ENCODE measurements at regions not wholly inside any gene's neighbourhood (a gene's known extent, or its start where the extent isn't known, plus 50 kb on each side); places are given as distances from the start of the nearest gene placed in this dataset.

GRCh38 chr5:98458004-98458403, 315.5 kb upstream of the RGMB start:
- no peak overlapping the region for H3K4me3 ChIP-seq (ENCODE audit: low read depth, low read length)
- TF ChIP-seq CTCF (IDR thresholded peaks at IDR 0.05; ENCODE audit: control insufficient read depth, extremely low read depth, insufficient read depth), result no peak
- no peak for DNase-seq (ENCODE audit: low read depth)

- no peak for TF ChIP-seq CTCF (IDR thresholded peaks at IDR 0.05; ENCODE audit: control insufficient read depth, extremely low read depth, insufficient read depth)
- no peak for DNase-seq (ENCODE audit: low read depth)
- no peak overlapping the region for H3K4me3 ChIP-seq (ENCODE audit: low read depth, low read length)
Measured at GRCh38 chr5:98458726-98459125, 314.7 kb upstream of the RGMB start.

DNA sequence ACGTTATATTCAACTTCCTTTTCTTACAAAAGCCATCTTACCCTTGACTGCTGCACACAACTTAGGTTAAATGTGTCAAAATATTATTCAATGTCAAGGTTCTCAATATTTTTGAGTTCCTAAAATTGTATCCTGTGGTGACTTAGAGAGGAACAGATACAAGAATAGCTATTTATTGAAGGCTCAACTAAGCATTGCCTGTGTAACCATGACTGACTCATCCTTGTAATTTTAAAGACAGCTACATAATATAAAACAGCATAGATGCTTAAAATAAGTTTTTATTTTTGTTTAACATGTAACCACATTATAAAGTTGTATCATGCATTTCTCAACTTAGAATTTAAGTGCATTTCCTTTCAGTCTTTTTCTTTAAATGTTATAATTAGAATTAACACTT, 312.9 kb upstream of the RGMB start:
- no peak for DNase-seq (ENCODE audit: low read depth)
- H3K4me3 ChIP-seq (ENCODE audit: low read depth, low read length), result no peak overlapping the region
- no peak for TF ChIP-seq CTCF (IDR thresholded peaks at IDR 0.05; ENCODE audit: control insufficient read depth, extremely low read depth, insufficient read depth)

DNA sequence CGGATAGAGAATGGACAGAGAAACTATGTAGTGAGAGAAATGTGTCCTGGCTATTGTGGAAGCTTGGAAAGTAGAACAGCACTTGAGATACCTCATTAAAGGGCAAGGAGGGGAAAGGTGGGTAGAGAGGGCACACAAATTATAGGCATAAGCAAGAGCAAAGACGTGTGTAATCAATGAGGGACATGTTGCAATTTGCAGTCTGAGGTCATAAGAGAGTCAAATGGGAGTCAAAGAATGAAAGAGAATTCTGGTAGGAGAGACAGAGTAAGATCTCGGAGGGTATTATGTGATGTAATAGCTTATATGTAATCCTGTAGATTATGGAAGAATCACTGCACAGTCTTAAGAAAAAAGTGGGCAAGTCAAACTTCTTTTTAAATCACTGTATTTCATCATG, 312.0 kb upstream of the RGMB start:
- DNase-seq (ENCODE audit: low read depth), result no peak
- no peak for TF ChIP-seq CTCF (IDR thresholded peaks at IDR 0.05; ENCODE audit: control insufficient read depth, extremely low read depth, insufficient read depth)
- H3K4me3 ChIP-seq (ENCODE audit: low read depth, low read length), result no peak overlapping the region

GRCh38 chr5:98463222-98463621, 310.2 kb upstream of the RGMB start:
- H3K4me3 ChIP-seq (ENCODE audit: low read depth, low read length), result no peak overlapping the region
- peak; percentile 2 for DNase-seq (ENCODE audit: low read depth)
- no peak for TF ChIP-seq CTCF (IDR thresholded peaks at IDR 0.05; ENCODE audit: control insufficient read depth, extremely low read depth, insufficient read depth)

DNA sequence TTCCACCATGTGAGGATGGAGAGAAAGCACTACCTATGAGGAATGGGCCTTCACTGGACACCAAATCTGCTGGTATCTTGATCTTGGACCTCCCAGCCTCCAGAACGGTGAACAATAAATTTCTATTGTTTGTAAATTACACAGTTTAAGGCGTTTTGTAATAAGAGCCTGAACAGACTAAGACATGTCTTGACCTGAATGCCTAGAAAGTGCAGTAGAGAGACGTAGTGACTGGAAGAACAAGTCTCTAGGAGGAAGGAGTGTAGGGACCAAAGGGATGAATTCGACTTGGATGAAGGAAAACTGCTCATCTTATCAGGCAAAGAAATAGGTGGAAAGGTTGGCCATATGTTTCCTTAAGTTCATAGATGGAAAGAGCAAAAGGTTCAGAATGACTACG, 309.8 kb upstream of the RGMB start:
- no peak overlapping the region for H3K4me3 ChIP-seq (ENCODE audit: low read depth, low read length)
- no peak for DNase-seq (ENCODE audit: low read depth)
- TF ChIP-seq CTCF (IDR thresholded peaks at IDR 0.05; ENCODE audit: control insufficient read depth, extremely low read depth, insufficient read depth), result no peak

DNA sequence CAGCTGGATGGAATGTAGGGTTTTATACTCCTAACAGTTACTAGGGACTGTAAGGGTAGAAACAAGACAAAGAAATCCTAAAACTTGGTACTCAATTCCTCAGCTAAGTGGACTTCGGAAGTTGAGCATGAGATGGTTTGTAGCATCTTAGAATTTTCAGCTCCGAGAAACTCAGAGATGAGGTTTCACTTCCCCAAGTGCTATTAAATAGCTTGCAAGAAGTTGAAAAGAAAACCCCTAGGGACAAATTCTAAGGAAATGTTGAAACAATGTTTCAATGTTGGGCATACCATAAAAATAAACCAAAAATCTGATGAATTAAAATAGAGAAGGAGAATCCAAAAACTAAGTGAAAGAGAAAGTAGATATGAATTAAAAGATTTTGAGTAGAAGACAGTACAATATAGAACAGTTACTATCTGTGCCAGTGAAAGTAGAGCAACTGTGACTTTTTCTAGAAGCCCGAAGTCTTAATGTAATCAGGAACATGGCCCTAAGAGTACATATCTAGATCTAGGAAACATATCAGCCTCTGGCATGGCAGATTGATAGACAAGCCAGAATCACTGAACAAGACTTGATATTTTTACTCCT, 308.6 kb upstream of the RGMB start:
- TF ChIP-seq CTCF (IDR thresholded peaks at IDR 0.05; ENCODE audit: control insufficient read depth, extremely low read depth, insufficient read depth), result no peak
- H3K4me3 ChIP-seq (ENCODE audit: low read depth, low read length), result no peak overlapping the region
- no peak for DNase-seq (ENCODE audit: low read depth)

Data from LNCaP clone FGC (cell line).